Astrocyte of the spinal cord (primary cell): ENCODE measurements at regions not wholly inside any gene's neighbourhood (a gene's known extent, or its start where the extent isn't known, plus 50 kb on each side); places are given as distances from the start of the nearest gene placed in this dataset.

Source experiments
- DNase-seq: peaks from one replicate; pipeline ENCODE4 v3.0.0; 2011; ENCODE audit warnings: low read depth, low spot score
- H3K4me3 ChIP-seq: 2 replicates; pipeline ENCODE4 v1.5.1; 2011; ENCODE audit warnings: low read depth, mild to moderate bottlenecking, low read length, moderate library complexity
- in situ Hi-C: cut with HindIII; loops from 2 replicates; pipeline ENCODE4 v1.10.0; 2017; ENCODE audit warnings: low sequenced_read_pairs
- TF ChIP-seq, protein P1 (sequence below): IDR thresholded peaks from 2 replicates; pipeline ENCODE4 v1.5.1; 2012; ENCODE audit warnings: low read depth, mild to moderate bottlenecking, low read length, inconsistent platforms

DNA sequence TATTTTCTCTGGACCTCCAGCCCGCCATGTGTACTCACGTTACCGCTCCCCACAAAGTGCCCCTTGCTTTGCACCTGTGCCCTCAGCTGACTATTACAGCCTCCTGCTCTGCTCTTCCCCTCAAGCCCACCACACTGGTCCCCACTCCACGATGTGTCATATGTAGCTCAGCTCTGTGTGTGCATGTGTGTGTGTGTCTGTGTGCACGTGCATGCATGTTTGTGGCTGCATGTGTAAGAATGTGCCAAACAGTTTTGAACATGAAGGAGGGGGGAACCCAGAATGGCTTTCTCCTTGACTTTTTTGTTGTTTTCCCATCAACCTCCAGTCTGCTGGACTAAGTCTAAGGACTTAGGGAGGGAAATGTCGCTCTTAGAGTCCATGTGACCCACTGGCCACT, 54.8 kb upstream of the BTRC start:
- no peak overlapping the region for H3K4me3 ChIP-seq
- no peak for DNase-seq
- TF ChIP-seq, protein P1, sequence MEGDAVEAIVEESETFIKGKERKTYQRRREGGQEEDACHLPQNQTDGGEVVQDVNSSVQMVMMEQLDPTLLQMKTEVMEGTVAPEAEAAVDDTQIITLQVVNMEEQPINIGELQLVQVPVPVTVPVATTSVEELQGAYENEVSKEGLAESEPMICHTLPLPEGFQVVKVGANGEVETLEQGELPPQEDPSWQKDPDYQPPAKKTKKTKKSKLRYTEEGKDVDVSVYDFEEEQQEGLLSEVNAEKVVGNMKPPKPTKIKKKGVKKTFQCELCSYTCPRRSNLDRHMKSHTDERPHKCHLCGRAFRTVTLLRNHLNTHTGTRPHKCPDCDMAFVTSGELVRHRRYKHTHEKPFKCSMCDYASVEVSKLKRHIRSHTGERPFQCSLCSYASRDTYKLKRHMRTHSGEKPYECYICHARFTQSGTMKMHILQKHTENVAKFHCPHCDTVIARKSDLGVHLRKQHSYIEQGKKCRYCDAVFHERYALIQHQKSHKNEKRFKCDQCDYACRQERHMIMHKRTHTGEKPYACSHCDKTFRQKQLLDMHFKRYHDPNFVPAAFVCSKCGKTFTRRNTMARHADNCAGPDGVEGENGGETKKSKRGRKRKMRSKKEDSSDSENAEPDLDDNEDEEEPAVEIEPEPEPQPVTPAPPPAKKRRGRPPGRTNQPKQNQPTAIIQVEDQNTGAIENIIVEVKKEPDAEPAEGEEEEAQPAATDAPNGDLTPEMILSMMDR: no peak
- in situ Hi-C loops: no loop called here

DNA sequence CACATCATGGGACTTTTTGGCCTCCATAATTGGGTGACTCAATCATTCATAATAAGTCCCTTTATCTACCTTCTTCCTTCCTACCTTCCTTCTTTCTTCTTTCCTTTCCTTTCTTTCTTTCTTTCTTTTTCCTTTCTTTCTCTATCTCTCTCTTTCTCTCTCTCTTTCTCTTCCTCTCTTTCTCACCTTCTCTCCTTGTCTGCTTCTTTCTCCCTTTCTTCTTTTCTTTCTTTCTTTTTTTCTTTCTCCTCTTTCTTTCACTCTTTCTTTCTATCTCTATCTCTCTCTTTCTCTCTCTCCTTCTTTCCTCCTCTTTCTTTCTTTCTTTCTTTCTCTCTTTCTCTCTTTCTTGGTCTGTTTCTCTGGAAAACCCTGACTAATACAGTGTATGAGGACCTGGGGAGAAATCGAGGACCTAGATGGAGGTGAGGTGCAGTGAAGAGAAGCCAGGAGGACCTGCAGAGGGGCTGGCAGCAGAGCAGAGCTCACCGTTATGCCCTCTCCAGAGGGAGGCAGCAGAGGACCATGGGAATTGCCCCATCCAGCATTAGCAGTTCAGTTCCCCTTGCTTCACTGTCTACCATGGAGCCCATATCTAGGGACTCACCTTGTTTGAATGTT, 52.7 kb upstream of the BTRC start:
- no peak overlapping the region for H3K4me3 ChIP-seq
- TF ChIP-seq, protein P1: peak; percentile 37
- no peak for DNase-seq
- in situ Hi-C loops: no loop called here

DNA sequence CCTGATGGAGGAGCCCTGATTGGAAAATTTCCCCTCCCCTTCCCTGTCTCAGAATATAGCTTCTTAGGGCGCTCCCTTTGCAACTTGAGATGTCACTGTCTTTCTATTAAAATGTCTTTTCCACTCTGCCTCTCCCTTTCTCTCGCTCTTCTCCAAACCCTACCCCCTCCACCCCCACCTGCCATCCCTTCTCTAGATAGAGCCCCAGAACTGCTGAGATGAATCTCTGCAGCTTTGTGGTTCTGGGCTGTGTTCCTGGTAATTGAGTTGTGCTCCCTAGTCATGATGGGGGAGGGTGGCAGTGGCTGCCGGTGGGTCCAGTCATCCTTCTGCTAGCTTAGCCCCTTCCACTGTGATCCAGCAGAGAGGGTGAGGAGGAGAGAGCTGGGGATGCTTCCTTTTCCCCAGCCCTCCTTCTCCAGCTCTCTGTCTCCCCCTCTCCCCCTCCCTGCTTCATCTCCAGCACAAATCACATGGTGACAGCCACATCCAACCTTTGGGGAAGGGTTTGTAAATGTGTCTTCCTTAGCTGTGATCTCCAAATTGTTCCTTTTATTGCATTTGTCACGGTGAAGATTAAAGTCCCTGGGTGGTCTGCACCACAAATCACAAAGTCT, 50.8 kb upstream of the BTRC start:
- H3K4me3 ChIP-seq: no peak overlapping the region
- in situ Hi-C loops: no loop called here
- DNase-seq: no peak
- TF ChIP-seq, protein P1: no peak
